H1 (cell line): ENCODE measurements at regions not wholly inside any gene's neighbourhood (a gene's known extent, or its start where the extent isn't known, plus 50 kb on each side); places are given as distances from the start of the nearest gene placed in this dataset.

Experiments used
- CREB1 ChIP-seq: IDR thresholded peaks from 2 replicates; pipeline ENCODE4 v1.6.1; 2012; ENCODE audit warnings: inconsistent platforms
- CTCF ChIP-seq, 3 experiments: IDR thresholded peaks; 1 replicate in 2 of 3; 2 replicates in 1 of 3; pipeline versions ENCODE4 v1.5.1 to v1.6.1; 2011; ENCODE audit warnings: low read length in 3 of 3, mild to moderate bottlenecking in 3 of 3, inconsistent platforms in 2 of 3, low read depth in 1 of 3, moderate library complexity in 1 of 3; ENCODE audit not compliant: insufficient read depth in 1 of 3; ENCODE audit errors: control extremely low read depth in 1 of 3
- EP300 ChIP-seq, 2 experiments: IDR thresholded peaks; 1 replicate in 1 of 2; 2 replicates in 1 of 2; pipeline ENCODE4 v1.6.1; 2011 to 2012; ENCODE audit warnings: low read depth in 2 of 2, low read length in 2 of 2, mild to moderate bottlenecking in 2 of 2, borderline replicate concordance in 1 of 2, inconsistent platforms in 1 of 2, moderate library complexity in 1 of 2
- EZH2 ChIP-seq: fragments of 200-600 bp; sonication (generic); IDR thresholded peaks from 2 replicates; pipeline ENCODE4 v1.7.1; 2012; ENCODE audit warnings: low read depth, mild to moderate bottlenecking, moderate library complexity, low read length, inconsistent platforms; ENCODE audit not compliant: severe bottlenecking
- HDAC6 ChIP-seq: IDR thresholded peaks from one replicate; pipeline ENCODE4 v1.7.1; 2012; ENCODE audit warnings: low read depth, mild to moderate bottlenecking, inconsistent platforms, low read length, moderate library complexity
- POLR2A ChIP-seq, 2 experiments: IDR thresholded peaks; 1 replicate in 1 of 2; 2 replicates in 1 of 2; pipeline ENCODE4 v1.6.1; 2011; ENCODE audit warnings: low read depth in 2 of 2, low read length in 2 of 2, mild to moderate bottlenecking in 2 of 2; ENCODE audit errors: control extremely low read depth in 1 of 2
- POLR2AphosphoS5 ChIP-seq: IDR thresholded peaks from 2 replicates; pipeline ENCODE4 v1.6.1; 2011; ENCODE audit warnings: low read depth, low read length
- SP1 ChIP-seq: IDR thresholded peaks from 2 replicates; pipeline ENCODE4 v1.6.1; 2011; ENCODE audit warnings: low read depth, low read length
- TAF1 ChIP-seq: IDR thresholded peaks from 2 replicates; pipeline ENCODE4 v1.6.1; 2011; ENCODE audit warnings: mild to moderate bottlenecking, low read depth, low read length
- YY1 ChIP-seq: IDR thresholded peaks from 2 replicates; pipeline ENCODE4 v1.6.1; 2011; ENCODE audit warnings: low read depth, mild to moderate bottlenecking, low read length

GRCh38 chr4:152193059-152193458, 342.8 kb downstream of the FBXW7 start:
- TF ChIP-seq POLR2A (IDR thresholded peaks at IDR 0.05; ENCODE audit: control extremely low read depth in 1 of 2, low read depth in 2 of 2, low read length in 2 of 2) (no peak), CREB1 (no peak), HDAC6 (no peak), TAF1 (no peak), CTCF (IDR thresholded peaks at IDR 0.05; ENCODE audit: control extremely low read depth in 1 of 3, insufficient read depth in 1 of 3, low read depth in 1 of 3, low read length in 3 of 3) (no peak), EP300 (IDR thresholded peaks at IDR 0.05; ENCODE audit: borderline replicate concordance in 1 of 2, low read depth in 2 of 2, low read length in 2 of 2) (no peak), EZH2 (no peak), POLR2AphosphoS5 (no peak), YY1 (no peak), SP1 (no peak)
